ENCODE measurements at regions not wholly inside any gene's neighbourhood (a gene's known extent, or its start where the extent isn't known, plus 50 kb on each side); places are given as distances from the start of the nearest gene placed in this dataset.
"Not testable (repeated sequence)": the region's sequence is repeated elsewhere in the genome, so short reads cannot be mapped to it uniquely, and the experiment has no call there.

GRCh38 chr6:5869261-5869660 lies 137.5 kb downstream of the NRN1 start:
- peaks cover 20% of the 10 kb centered on the region for H3K4me1 Mint-ChIP-seq
- no peak overlapping the region for H3K4me3 Mint-ChIP-seq
- no peaks in the 10 kb centered on the region for H3K36me3 Mint-ChIP-seq
- ATAC-seq: no peak
- H3K27me3 Mint-ChIP-seq: no peaks in the 10 kb centered on the region
- no peak overlapping the region for H3K27ac Mint-ChIP-seq
- H3K9me3 Mint-ChIP-seq: peaks cover 9% of the 10 kb centered on the region

- Mint-ChIP-seq H3K9me3 (peaks cover 11% of the 10 kb centered on the region), H3K4me1 (peaks cover 20% of the 10 kb centered on the region), H3K27ac (no peak overlapping the region), H3K4me3 (no peak overlapping the region), H3K36me3 (no peaks in the 10 kb centered on the region), H3K27me3 (no peaks in the 10 kb centered on the region)
- ATAC-seq: no peak
Observed at GRCh38 chr6:5866547-5867051, 140.1 kb downstream of the NRN1 start.

GRCh38 chr6:5865506-5866031 lies 141.2 kb downstream of the NRN1 start:
- H3K4me3 Mint-ChIP-seq: no peak overlapping the region
- no peak for ATAC-seq
- no peaks in the 10 kb centered on the region for H3K36me3 Mint-ChIP-seq

GRCh38 chr6:5860849-5861248 lies 145.9 kb downstream of the NRN1 start:
- Mint-ChIP-seq H3K4me3 (no peak overlapping the region), H3K4me1 (peaks cover 10% of the 10 kb centered on the region)
- no peak for ATAC-seq

More at GRCh38 chr6:5865506-5866031, 141.2 kb downstream of the NRN1 start:
- Mint-ChIP-seq H3K27ac (no peak overlapping the region), H3K9me3 (peaks cover 11% of the 10 kb centered on the region), H3K27me3 (no peaks in the 10 kb centered on the region), H3K4me1 (peaks cover 20% of the 10 kb centered on the region)

GRCh38 chr6:5855787-5856470 lies 150.8 kb downstream of the NRN1 start:
- no peaks in the 10 kb centered on the region for H3K36me3 Mint-ChIP-seq
- H3K27ac Mint-ChIP-seq: no peak overlapping the region
- H3K4me3 Mint-ChIP-seq: no peak overlapping the region
- ATAC-seq: no peak
- H3K9me3 Mint-ChIP-seq: no peaks in the 10 kb centered on the region
- H3K4me1 Mint-ChIP-seq: no peaks in the 10 kb centered on the region
- H3K27me3 Mint-ChIP-seq: no peaks in the 10 kb centered on the region

More at GRCh38 chr6:5860849-5861248, 145.9 kb downstream of the NRN1 start:
- no peaks in the 10 kb centered on the region for H3K36me3 Mint-ChIP-seq
- peaks cover 11% of the 10 kb centered on the region for H3K9me3 Mint-ChIP-seq
- no peaks in the 10 kb centered on the region for H3K27me3 Mint-ChIP-seq
- H3K27ac Mint-ChIP-seq: no peak overlapping the region

GRCh38 chr6:5854899-5855298 lies 151.8 kb downstream of the NRN1 start:
- Mint-ChIP-seq H3K9me3 (no peaks in the 10 kb centered on the region), H3K27ac (no peak overlapping the region), H3K4me1 (peaks cover 5% of the 10 kb centered on the region), H3K27me3 (peaks cover 7% of the 10 kb centered on the region), H3K4me3 (no peak overlapping the region), H3K36me3 (no peaks in the 10 kb centered on the region)
- no peak for ATAC-seq

- H3K9me3 Mint-ChIP-seq: no peaks in the 10 kb centered on the region
- H3K27ac Mint-ChIP-seq: peak overlapping the region; percentile 58
Observed at GRCh38 chr6:5851261-5851757, 155.4 kb downstream of the NRN1 start.

GRCh38 chr6:5850848-5851255 lies 155.9 kb downstream of the NRN1 start:
- no peaks in the 10 kb centered on the region for H3K36me3 Mint-ChIP-seq

More at GRCh38 chr6:5851261-5851757, 155.4 kb downstream of the NRN1 start:
- ATAC-seq: peak; percentile 94
- H3K4me1 Mint-ChIP-seq: peaks cover 5% of the 10 kb centered on the region
- H3K36me3 Mint-ChIP-seq: no peaks in the 10 kb centered on the region
- H3K27me3 Mint-ChIP-seq: peaks cover 19% of the 10 kb centered on the region
- peak overlapping the region; percentile 74 for H3K4me3 Mint-ChIP-seq

GRCh38 chr6:5846889-5847288 lies 159.8 kb downstream of the NRN1 start:
- Mint-ChIP-seq H3K4me1 (peaks cover 5% of the 10 kb centered on the region), H3K27me3 (peaks cover 28% of the 10 kb centered on the region), H3K27ac (no peak overlapping the region), H3K4me3 (no peak overlapping the region), H3K9me3 (peaks cover 6% of the 10 kb centered on the region), H3K36me3 (no peaks in the 10 kb centered on the region)
- ATAC-seq: no peak

More at GRCh38 chr6:5850848-5851255, 155.9 kb downstream of the NRN1 start:
- Mint-ChIP-seq H3K4me1 (peaks cover 5% of the 10 kb centered on the region), H3K27ac (no peak overlapping the region), H3K9me3 (no peaks in the 10 kb centered on the region), H3K27me3 (peaks cover 19% of the 10 kb centered on the region), H3K4me3 (peak overlapping the region; percentile 71)
- ATAC-seq: peak; percentile 58

GRCh38 chr6:5846335-5846734 lies 160.4 kb downstream of the NRN1 start:
- no peak overlapping the region for H3K27ac Mint-ChIP-seq
- ATAC-seq: no peak
- H3K4me3 Mint-ChIP-seq: no peak overlapping the region
- peaks cover 28% of the 10 kb centered on the region for H3K27me3 Mint-ChIP-seq
- no peaks in the 10 kb centered on the region for H3K36me3 Mint-ChIP-seq
- H3K9me3 Mint-ChIP-seq: peaks cover 6% of the 10 kb centered on the region
- H3K4me1 Mint-ChIP-seq: peaks cover 5% of the 10 kb centered on the region

- Mint-ChIP-seq H3K4me3 (no peak overlapping the region), H3K27me3 (peaks cover 19% of the 10 kb centered on the region), H3K27ac (no peak overlapping the region), H3K9me3 (peaks cover 6% of the 10 kb centered on the region), H3K36me3 (no peaks in the 10 kb centered on the region), H3K4me1 (no peaks in the 10 kb centered on the region)
- ATAC-seq: no peak
Observed at GRCh38 chr6:5843078-5843477, 163.6 kb downstream of the NRN1 start.

- ATAC-seq: no peak
- Mint-ChIP-seq H3K4me3 (no peak overlapping the region), H3K27me3 (peaks cover 26% of the 10 kb centered on the region), H3K27ac (no peak overlapping the region), H3K36me3 (no peaks in the 10 kb centered on the region), H3K4me1 (no peaks in the 10 kb centered on the region), H3K9me3 (peaks cover 6% of the 10 kb centered on the region)
Observed at GRCh38 chr6:5840734-5841390, 165.9 kb downstream of the NRN1 start.

- no peak overlapping the region for H3K4me3 Mint-ChIP-seq
- H3K27ac Mint-ChIP-seq: no peak overlapping the region
- peaks cover 2% of the 10 kb centered on the region for H3K9me3 Mint-ChIP-seq
- no peak for ATAC-seq
- peaks cover 23% of the 10 kb centered on the region for H3K27me3 Mint-ChIP-seq
- H3K36me3 Mint-ChIP-seq: no peaks in the 10 kb centered on the region
- H3K4me1 Mint-ChIP-seq: no peaks in the 10 kb centered on the region
Observed at GRCh38 chr6:5838656-5839396, 167.9 kb downstream of the NRN1 start.

GRCh38 chr6:5837323-5837722 lies 169.4 kb downstream of the NRN1 start:
- H3K27me3 Mint-ChIP-seq: peaks cover 16% of the 10 kb centered on the region
- no peak for ATAC-seq
- H3K36me3 Mint-ChIP-seq: no peaks in the 10 kb centered on the region
- H3K4me3 Mint-ChIP-seq: no peak overlapping the region
- H3K9me3 Mint-ChIP-seq: no peaks in the 10 kb centered on the region
- peaks cover 7% of the 10 kb centered on the region for H3K4me1 Mint-ChIP-seq
- no peak overlapping the region for H3K27ac Mint-ChIP-seq

- H3K9me3 Mint-ChIP-seq, H3K36me3 Mint-ChIP-seq, ATAC-seq, H3K4me3 Mint-ChIP-seq, H3K27ac Mint-ChIP-seq: not testable (repeated sequence)
- peaks cover 14% of the 10 kb centered on the region for H3K4me1 Mint-ChIP-seq
- peaks cover 16% of the 10 kb centered on the region for H3K27me3 Mint-ChIP-seq
Observed at GRCh38 chr6:5836597-5836996, 170.1 kb downstream of the NRN1 start.

Data from stimulated activated memory B cell treated with anti-CD40 and anti-IgM and Interleukin-4, amounts not matched to agents 10 μg/mL and 1 μg/mL and 100 μg/mL, for 72 hours (primary cell).